ENCODE measurements at regions not wholly inside any gene's neighbourhood (a gene's known extent, or its start where the extent isn't known, plus 50 kb on each side); places are given as distances from the start of the nearest gene placed in this dataset.

DNA sequence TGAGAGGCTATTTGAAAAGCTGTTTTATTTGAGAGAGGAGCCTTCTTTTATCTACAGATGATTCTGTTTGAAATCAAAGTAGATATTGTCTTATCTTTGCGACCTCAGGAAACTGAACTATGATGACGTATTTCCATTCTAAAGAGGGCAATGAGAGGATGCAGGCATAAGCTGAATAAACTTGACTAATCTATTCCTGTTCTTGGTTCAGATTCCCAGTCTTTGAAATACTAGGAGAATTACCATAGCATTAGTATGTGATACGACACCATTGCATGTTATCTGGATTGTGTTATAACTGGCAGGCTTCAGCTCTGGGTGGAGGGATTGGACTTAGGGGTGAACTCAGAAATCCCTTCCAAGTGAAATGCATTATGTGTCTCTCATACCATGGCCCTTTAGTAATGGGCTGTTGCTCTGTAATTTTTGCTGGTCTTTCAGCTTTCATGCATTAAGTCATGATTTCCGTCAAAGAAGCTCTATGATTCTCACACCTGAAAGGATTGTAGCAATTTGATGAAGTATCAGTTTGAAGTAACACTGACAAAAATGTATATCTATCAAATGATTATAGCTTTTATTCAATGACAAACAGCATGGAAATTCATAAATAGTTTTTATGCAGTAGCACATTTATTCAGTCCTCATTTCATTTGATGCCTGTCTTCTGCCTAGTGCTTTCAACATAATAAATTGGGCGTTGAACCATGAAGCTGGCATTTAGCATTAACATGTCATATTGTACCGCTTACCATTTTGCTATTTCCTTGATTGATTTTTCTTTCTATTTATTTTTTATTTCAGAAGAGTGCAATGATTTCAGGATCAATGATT lies 138.4 kb upstream of the SPACA1 start:
- DNase-seq (ENCODE audit: low spot score), result no peak

DNA sequence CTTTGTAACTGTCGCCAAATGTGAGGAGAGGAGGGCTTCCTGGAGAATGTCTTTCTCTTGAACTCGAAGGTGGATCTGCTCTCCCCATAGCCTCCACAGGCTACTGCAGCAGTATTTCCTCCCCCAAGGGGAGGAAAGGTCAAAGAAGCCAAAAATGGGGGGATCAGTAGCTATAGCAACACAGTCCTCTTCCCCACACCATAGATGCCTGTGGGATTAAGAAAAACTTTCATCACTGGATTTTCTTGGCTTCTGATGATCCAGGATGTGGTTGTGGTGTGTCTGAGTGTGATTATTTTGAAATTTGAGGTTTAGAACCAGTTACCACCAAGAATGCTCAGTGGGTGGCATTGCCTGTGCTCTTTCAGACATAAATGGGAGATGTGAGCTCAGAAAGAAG lies 140.1 kb upstream of the SPACA1 start:
- no peak for DNase-seq (ENCODE audit: low spot score)

- DNase-seq (ENCODE audit: low spot score), result no peak
These were observed 142.5 kb upstream of the SPACA1 start for GRCh38 chr6:87905101-87905641.

GRCh38 chr6:87904011-87904410 lies 143.6 kb upstream of the SPACA1 start:
- DNase-seq (ENCODE audit: low spot score), result no peak

DNA sequence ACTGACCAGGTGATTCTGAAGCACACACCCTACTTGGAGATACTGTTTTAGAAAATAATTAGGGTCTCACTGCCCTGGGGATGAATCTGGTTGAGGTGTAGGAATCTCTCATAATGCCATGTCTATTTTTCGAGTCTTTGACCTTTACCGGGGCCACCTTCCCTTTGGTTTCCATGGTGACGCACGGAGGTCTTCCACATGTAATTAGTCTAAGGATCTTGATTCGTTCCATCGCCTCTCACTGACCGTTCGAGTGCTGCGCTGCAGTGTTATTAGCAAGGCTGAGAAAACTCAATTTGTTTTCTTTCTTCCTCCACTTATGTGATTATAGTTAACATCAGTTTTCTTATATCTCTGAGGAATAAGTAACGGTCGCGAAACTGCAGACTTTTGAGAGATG lies 144.3 kb upstream of the SPACA1 start:
- DNase-seq (ENCODE audit: low spot score), result no peak

DNA sequence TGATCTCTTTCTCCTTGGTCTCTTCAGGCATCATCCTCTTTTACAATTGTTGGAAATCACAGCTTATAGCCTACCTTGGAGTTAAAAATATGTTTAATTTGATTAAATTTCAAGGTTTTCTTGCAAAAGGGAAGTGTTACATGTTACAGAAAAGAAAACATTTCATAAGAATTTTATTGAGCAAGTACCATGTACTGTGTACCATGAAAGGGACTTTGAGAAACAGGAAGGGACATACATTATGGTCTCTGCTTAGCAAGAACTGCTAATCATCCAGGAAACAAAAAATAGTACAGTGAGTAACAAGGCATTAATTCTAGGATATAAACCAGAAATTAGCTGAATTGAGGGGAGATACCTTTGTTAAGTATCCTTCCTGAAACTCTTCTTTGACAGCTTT lies 145.3 kb upstream of the SPACA1 start:
- no peak for DNase-seq (ENCODE audit: low spot score)

DNA sequence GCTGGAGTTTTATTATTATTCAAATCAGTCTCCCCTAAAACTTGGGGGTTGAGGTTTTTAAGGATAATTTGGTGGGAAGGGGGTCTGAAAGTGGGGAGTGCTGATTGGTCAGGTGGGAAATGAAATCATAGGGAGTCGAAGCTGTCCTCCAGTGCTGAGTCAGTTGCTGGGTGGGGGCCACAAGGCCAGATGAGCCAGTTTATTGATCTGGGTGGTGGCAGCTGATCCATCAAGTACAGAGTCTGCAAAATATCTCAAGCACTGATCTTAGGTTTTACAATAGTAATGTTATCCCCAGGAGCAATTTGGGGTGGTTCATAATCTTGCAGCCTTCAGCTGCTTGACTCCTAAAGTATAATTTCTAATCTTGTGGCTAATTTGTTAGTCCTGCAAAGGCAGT lies 146.0 kb upstream of the SPACA1 start:
- no peak for DNase-seq (ENCODE audit: low spot score)

- DNase-seq (ENCODE audit: low spot score), result no peak
These were observed 147.4 kb upstream of the SPACA1 start for GRCh38 chr6:87900160-87900698.

DNA sequence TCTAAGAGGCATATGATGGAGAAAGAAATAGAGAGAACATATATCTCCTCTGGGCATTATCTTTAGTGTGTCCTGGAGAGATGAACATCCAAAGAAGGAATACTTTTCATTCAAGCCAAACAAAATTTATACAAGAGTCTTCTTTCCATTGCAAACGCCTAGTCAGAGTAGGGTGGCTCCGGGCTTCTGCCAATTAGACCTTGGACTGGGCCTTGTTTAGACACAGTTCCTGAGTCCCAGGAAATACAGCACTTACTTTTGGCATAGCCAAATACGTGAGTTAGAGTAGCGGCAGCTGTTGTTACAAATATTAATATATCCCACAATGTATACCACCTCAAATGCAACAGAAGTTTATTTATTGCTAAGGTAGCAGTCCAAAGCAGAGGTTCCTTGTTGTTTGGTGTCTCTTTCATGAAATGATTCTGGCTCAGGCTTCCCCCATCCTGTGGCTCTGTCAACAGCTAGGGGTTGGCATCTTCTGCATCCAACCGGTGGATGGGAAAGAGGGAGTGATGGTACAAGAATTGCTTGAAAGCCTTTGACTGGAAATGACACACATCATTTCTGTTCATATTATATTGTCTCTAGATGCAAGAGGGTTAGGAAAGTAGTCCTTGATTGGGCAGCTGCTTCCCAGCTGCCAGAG lies 148.0 kb upstream of the SPACA1 start:
- no peak for DNase-seq (ENCODE audit: low spot score)

- peak; percentile 19 for DNase-seq (ENCODE audit: low spot score)
These were observed 150.0 kb upstream of the SPACA1 start for GRCh38 chr6:87897663-87898062.

DNA sequence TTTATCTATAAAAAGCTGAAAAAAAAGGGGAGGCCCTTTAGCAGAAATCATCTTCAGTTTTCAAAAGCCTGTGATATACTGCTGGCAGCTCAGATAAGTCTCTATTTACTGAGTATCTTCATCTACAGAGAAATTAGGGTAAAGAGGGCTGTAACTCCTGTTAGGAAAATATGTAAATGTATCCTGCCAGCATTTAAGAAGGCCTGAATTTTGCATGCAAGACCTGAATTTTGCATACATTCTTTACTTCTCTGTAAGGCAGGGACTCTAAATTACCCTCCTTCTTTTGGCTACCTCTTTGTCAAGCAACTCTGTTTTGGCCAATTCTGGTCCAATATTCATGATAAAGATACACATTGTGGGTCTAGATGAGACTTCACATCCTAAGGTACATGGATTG lies 150.6 kb upstream of the SPACA1 start:
- no peak for DNase-seq (ENCODE audit: low spot score)

GRCh38 chr6:87887266-87887665 lies 160.4 kb upstream of the SPACA1 start:
- no peak for DNase-seq (ENCODE audit: low spot score)

- no peak for DNase-seq (ENCODE audit: low spot score)
These were observed 163.4 kb upstream of the SPACA1 start for GRCh38 chr6:87884203-87884602.

- no peak for DNase-seq (ENCODE audit: low spot score)
These were observed 166.2 kb upstream of the SPACA1 start for GRCh38 chr6:87881342-87881895.

GRCh38 chr6:87879132-87879861 lies 168.3 kb upstream of the SPACA1 start:
- no peak for DNase-seq (ENCODE audit: low spot score)

- peak; percentile 11 for DNase-seq (ENCODE audit: low spot score)
These were observed 171.9 kb upstream of the SPACA1 start for GRCh38 chr6:87875781-87876180.

- DNase-seq (ENCODE audit: low spot score), result no peak
These were observed 171.5 kb upstream of the AKIRIN2 start for GRCh38 chr6:87873556-87873955.

DNA sequence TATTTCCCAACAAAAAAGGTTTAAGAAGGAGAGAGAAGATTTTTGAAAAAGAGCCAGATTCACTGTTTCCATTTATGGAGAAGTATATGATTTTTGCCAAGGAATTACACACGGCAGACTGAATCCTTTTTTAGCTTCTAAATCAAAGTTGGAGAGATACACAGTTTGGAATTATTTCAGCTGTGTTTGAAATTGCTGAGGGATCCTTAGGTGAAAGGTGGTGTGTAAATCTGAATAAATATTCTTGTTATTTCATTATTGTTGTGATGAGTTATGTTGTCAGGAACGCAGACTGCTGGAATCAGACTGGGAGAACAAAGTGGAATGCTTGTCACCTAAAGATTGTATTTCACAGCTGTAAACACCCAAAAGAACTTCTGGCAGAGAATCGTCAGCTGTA lies 168.5 kb upstream of the AKIRIN2 start:
- DNase-seq (ENCODE audit: low spot score), result no peak

GRCh38 chr6:87869064-87869905 lies 167.3 kb upstream of the AKIRIN2 start:
- DNase-seq (ENCODE audit: low spot score), result no peak

- DNase-seq (ENCODE audit: low spot score), result no peak
These were observed 158.9 kb upstream of the AKIRIN2 start for GRCh38 chr6:87860902-87861301.

- no peak for DNase-seq (ENCODE audit: low spot score)
These were observed 156.4 kb upstream of the AKIRIN2 start for GRCh38 chr6:87858440-87858839.

All from RKO (cell line).